Esophagus squamous epithelium (tissue), 5 donors: ENCODE measurements at regions not wholly inside any gene's neighbourhood (a gene's known extent, or its start where the extent isn't known, plus 50 kb on each side); places are given as distances from the start of the nearest gene placed in this dataset.

ENCODE experiments used
- DNase-seq: peaks from one replicate; lab custom pipeline; 2025; lab: John Stamatoyannopoulos, UW
- H3K27ac ChIP-seq, 4 donors: fragments of 200-600 bp; sonication (generic); one replicate each; pipeline ENCODE4 v1.5.1; 2016 to 2019; ENCODE audit warnings: mild to moderate bottlenecking in 1 of 4
- H3K27me3 ChIP-seq, 4 donors: fragments of 200-600 bp; sonication (generic); 1 replicate in 3 of 4; 2 replicates in 1 of 4; pipeline versions ENCODE4 v1.5.1 to v1.6.0; 2017 to 2021; ENCODE audit warnings: antibody characterized with exemption in 1 of 4
- H3K36me3 ChIP-seq, 3 donors: fragments of 200-600 bp; sonication (generic); one replicate each; pipeline ENCODE4 v1.5.1; 2016 to 2019
- H3K4me1 ChIP-seq, 3 donors: fragments of 200-600 bp; sonication (generic); one replicate each; pipeline ENCODE4 v1.5.1; 2017 to 2019
- H3K4me3 ChIP-seq, 4 donors: fragments of 200-600 bp; sonication (generic); 1 replicate in 3 of 4; 2 replicates in 1 of 4; pipeline ENCODE4 v1.5.1; 2016 to 2019; ENCODE audit warnings: mild to moderate bottlenecking in 2 of 4, moderate library complexity in 1 of 4
- H3K9me3 ChIP-seq, 3 donors: fragments of 200-600 bp; sonication (generic); one replicate each; pipeline ENCODE4 v1.5.1; 2016 to 2019
- POLR2A ChIP-seq, 4 donors: fragments of 450-650 bp; IDR thresholded peaks; one replicate each; pipeline ENCODE4 v1.6.1; 2017; ENCODE audit warnings: antibody characterized with exemption in 4 of 4, mild to moderate bottlenecking in 4 of 4, moderate library complexity in 3 of 4
- WGBS, 2 donors: methylation state at CpG; one replicate each; pipeline ENCODE4 v1.1.5; 2018; 5-methylcytosine and 5-hydroxymethylcytosine counted together
- intact Hi-C: fragments of 100-400 bp; cut with DNase I; formaldehyde crosslinking; loops from one replicate; pipeline ENCODE4 v1.15.0; 2022
- TF ChIP-seq, protein P1 (sequence below), 6 experiments: fragments of 450-650 bp in 4 of 6; fragments of 200-600 bp in 2 of 6; sonication (generic) in 2 of 6; IDR thresholded peaks; one replicate each; pipeline ENCODE4 v1.5.1; 2016 to 2019; ENCODE audit warnings: antibody characterized with exemption in 6 of 6, mild to moderate bottlenecking in 4 of 6, moderate library complexity in 4 of 6
- donor health status: DM: yes; HTN: yes; CAD: no.

DNA sequence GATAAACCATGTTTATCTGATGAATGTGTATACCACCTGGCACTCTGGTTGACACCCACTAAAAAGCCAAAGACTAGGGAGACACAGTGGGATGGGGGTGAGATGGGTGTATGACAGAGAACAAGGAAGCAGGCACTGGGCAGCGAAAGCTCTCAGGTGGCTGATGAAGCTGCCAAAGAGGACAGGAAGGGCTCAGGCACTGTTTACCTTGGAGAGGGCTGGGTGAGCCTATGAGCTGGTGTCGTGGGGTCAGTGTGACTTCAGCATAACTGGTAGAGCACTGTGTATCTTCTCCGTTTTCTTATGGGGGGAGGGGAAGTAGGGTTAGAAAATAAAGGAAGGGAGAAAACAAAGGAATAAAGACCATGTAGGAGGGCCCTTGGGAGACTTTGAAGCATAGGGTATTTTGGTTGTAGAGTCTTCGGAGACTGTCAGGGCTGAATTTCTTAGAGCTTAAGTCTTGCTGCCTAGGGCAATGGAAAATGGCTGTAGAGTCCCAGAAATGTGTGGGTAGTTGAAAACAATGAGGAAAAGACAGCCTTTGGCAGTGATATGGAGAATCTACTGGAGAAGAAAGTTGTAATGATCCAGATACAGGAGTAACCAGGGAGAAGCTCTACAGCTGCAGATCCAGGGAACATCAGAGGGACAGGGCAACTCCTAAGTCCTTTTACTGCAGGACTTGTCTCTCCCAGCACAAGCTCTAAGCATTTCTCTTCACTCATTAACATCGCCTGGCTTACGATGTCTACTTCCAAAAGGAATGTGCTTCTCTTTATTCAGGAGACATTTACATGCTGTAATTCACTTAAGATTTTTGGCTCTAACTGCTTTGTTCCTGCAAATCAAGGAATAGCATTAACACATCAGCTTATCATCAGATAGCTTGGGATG is 120.0 kb downstream of the AQP4 start:
- DNase-seq: no peak
- Histone ChIP-seq H3K9me3 (no peaks in the 10 kb centered on the region), H3K4me3 (no peak overlapping the region), H3K36me3 (no peaks in the 10 kb centered on the region), H3K4me1 (peaks cover 0 to 15% (median 8%) of the 10 kb centered on the region in 3 donors), H3K27ac (no peak overlapping the region), H3K27me3 (no peaks in the 10 kb centered on the region)
- TF ChIP-seq POLR2A (IDR thresholded peaks at IDR 0.05): no peak
- TF ChIP-seq, protein P1, sequence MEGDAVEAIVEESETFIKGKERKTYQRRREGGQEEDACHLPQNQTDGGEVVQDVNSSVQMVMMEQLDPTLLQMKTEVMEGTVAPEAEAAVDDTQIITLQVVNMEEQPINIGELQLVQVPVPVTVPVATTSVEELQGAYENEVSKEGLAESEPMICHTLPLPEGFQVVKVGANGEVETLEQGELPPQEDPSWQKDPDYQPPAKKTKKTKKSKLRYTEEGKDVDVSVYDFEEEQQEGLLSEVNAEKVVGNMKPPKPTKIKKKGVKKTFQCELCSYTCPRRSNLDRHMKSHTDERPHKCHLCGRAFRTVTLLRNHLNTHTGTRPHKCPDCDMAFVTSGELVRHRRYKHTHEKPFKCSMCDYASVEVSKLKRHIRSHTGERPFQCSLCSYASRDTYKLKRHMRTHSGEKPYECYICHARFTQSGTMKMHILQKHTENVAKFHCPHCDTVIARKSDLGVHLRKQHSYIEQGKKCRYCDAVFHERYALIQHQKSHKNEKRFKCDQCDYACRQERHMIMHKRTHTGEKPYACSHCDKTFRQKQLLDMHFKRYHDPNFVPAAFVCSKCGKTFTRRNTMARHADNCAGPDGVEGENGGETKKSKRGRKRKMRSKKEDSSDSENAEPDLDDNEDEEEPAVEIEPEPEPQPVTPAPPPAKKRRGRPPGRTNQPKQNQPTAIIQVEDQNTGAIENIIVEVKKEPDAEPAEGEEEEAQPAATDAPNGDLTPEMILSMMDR (IDR thresholded peaks at IDR 0.05): no peak
- intact Hi-C loops: no loop called here
- 48 to 70% methylated on average over 6 of the region's 6 CpGs for WGBS, 2 donors

GRCh38 chr18:26741758-26742157 is 123.7 kb downstream of the AQP4 start:
- DNase-seq: no peak
- no peak overlapping the region for H3K4me3 ChIP-seq
- no peak overlapping the region for H3K27ac ChIP-seq
- no peaks in the 10 kb centered on the region for H3K27me3 ChIP-seq
- intact Hi-C loops: no loop called here
- H3K4me1 ChIP-seq: peaks cover 0 to 13% (median 7%) of the 10 kb centered on the region in 3 donors
- no peaks in the 10 kb centered on the region for H3K9me3 ChIP-seq
- no peaks in the 10 kb centered on the region for H3K36me3 ChIP-seq
- WGBS, 2 donors: 73 to 91% methylated on average over 3 of the region's 3 CpGs
- TF ChIP-seq POLR2A (IDR thresholded peaks at IDR 0.05): no peak

DNA sequence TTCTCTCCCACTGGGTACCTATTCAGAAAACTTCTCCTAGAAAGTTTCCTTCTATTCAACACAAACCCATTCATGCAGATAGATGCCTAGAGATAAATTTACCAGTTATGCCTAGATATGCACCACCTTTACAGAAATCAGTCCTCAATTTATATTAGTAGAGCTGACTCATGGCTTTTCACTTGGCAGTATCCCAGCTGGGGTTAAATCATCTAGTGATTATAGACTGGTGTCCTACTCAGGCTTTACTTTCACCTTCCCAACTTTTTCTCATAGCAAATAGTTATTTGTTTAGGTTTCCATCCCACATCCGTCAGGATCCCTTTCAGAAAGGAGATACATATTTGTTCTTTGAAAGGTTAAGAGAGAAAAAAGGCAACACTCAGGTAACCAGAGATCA is 124.5 kb downstream of the AQP4 start:
- 60 to 77% methylated on average over 1 of the region's 1 CpG for WGBS, 2 donors

DNA sequence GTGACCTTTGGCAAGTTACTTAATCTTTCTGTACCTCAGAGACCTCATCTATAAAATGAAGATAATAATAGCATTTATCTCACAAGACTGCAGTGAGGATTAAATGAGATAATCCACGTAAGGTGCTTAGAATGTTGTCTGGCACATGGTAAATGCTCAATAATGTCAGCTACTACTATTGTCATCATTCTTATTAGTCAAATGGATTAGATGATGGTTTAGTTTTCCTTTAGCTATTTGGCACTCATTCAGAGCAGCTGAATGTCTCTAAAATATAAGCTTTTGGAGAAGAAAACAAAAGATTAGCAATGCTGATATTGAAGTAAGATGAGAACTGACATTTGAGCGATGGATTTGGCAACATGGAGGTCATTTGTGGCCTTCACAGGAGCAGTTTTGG is 125.1 kb downstream of the AQP4 start:
- Histone ChIP-seq H3K36me3 (no peaks in the 10 kb centered on the region), H3K9me3 (no peaks in the 10 kb centered on the region), H3K27ac (no peak overlapping the region), H3K27me3 (no peaks in the 10 kb centered on the region), H3K4me3 (no peak overlapping the region), H3K4me1 (no peaks in the 10 kb centered on the region)
- WGBS, 2 donors: 64% methylated on average over 2 of the region's 2 CpGs
- intact Hi-C loops: no loop called here
- TF ChIP-seq, protein P1 (IDR thresholded peaks at IDR 0.05): no peak
- no peak for TF ChIP-seq POLR2A (IDR thresholded peaks at IDR 0.05)
- DNase-seq: no peak

More for the DNA sequence above, 124.5 kb downstream of the AQP4 start:
- no peak for DNase-seq
- Histone ChIP-seq H3K36me3 (no peaks in the 10 kb centered on the region), H3K27ac (no peak overlapping the region), H3K4me3 (no peak overlapping the region), H3K9me3 (no peaks in the 10 kb centered on the region), H3K4me1 (peaks cover 0 to 6% (median 0%) of the 10 kb centered on the region in 3 donors), H3K27me3 (no peaks in the 10 kb centered on the region)
- intact Hi-C loops: no loop called here
- TF ChIP-seq, protein P1 (IDR thresholded peaks at IDR 0.05): no peak
- TF ChIP-seq POLR2A (IDR thresholded peaks at IDR 0.05): no peak

DNA sequence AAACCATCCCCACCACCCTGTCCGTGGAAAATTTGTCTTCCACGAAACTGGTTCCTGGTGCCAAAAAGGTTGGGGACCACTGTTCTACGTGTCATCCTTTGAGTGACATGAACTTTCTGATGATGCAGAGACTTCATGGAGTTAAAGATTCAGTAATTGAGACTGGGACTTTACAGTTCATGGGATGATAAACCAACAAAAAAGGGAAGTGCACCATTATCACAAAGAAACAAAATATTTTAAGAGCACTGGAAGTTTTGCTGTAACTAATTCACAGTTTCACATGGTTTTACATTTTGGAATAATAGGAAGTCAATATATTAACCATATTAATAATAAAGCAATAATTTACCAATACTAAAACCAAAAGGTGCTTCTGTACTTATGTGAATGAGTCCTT is 126.8 kb downstream of the AQP4 start:
- no peaks in the 10 kb centered on the region for H3K27me3 ChIP-seq
- H3K27ac ChIP-seq: no peak overlapping the region
- no peaks in the 10 kb centered on the region for H3K36me3 ChIP-seq
- TF ChIP-seq, protein P1 (IDR thresholded peaks at IDR 0.05): no peak
- no peak for TF ChIP-seq POLR2A (IDR thresholded peaks at IDR 0.05)
- H3K4me1 ChIP-seq: no peaks in the 10 kb centered on the region
- no peak for DNase-seq
- H3K9me3 ChIP-seq: no peaks in the 10 kb centered on the region
- H3K4me3 ChIP-seq: no peak overlapping the region
- WGBS, 2 donors: 79 to 100% methylated on average over 3 of the region's 3 CpGs
- intact Hi-C loops: no loop called here
